ENCODE measurements at regions not wholly inside any gene's neighbourhood (a gene's known extent, or its start where the extent isn't known, plus 50 kb on each side); places are given as distances from the start of the nearest gene placed in this dataset.
"Not testable (repeated sequence)": the region's sequence is repeated elsewhere in the genome, so short reads cannot be mapped to it uniquely, and the experiment has no call there.

GRCh38 chr7:15848901-15849300 is 162.4 kb upstream of the MEOX2 start:
- DNase-seq: no peak

GRCh38 chr7:15848362-15848761 is 161.9 kb upstream of the MEOX2 start:
- DNase-seq: no peak

GRCh38 chr7:15845868-15846267 is 159.4 kb upstream of the MEOX2 start:
- no peak for DNase-seq

GRCh38 chr7:15845461-15845860 is 159.0 kb upstream of the MEOX2 start:
- no peak for DNase-seq

GRCh38 chr7:15839416-15840100 is 153.1 kb upstream of the MEOX2 start:
- no peak for DNase-seq

- no peak for DNase-seq
Measured at GRCh38 chr7:15838265-15838664, 151.8 kb upstream of the MEOX2 start.

- no peak for DNase-seq
Measured at GRCh38 chr7:15837306-15837950, 150.9 kb upstream of the MEOX2 start.

- DNase-seq: no peak
Measured at GRCh38 chr7:15836651-15837050, 150.2 kb upstream of the MEOX2 start.

GRCh38 chr7:15836041-15836440 is 149.6 kb upstream of the MEOX2 start:
- peak; percentile 40 for DNase-seq

GRCh38 chr7:15834446-15834845 is 148.0 kb upstream of the MEOX2 start:
- DNase-seq: no peak

GRCh38 chr7:15832996-15833395 is 146.5 kb upstream of the MEOX2 start:
- DNase-seq: no peak

GRCh38 chr7:15831606-15832005 is 145.1 kb upstream of the MEOX2 start:
- no peak for DNase-seq

GRCh38 chr7:15829691-15830090 is 143.2 kb upstream of the MEOX2 start:
- no peak for DNase-seq

GRCh38 chr7:15828881-15829280 is 142.4 kb upstream of the MEOX2 start:
- DNase-seq: no peak

- no peak for DNase-seq
Measured at GRCh38 chr7:15821484-15822427, 135.3 kb upstream of the MEOX2 start.

GRCh38 chr7:15820319-15820718 is 133.8 kb upstream of the MEOX2 start:
- no peak for DNase-seq

GRCh38 chr7:15816835-15817426 is 130.4 kb upstream of the MEOX2 start:
- no peak for DNase-seq

GRCh38 chr7:15813448-15813847 is 127.0 kb upstream of the MEOX2 start:
- no peak for DNase-seq

- not testable (repeated sequence) for DNase-seq
Measured at GRCh38 chr7:15810383-15810782, 123.9 kb upstream of the MEOX2 start.

- not testable (repeated sequence) for DNase-seq
Measured at GRCh38 chr7:15809936-15810335, 123.5 kb upstream of the MEOX2 start.

GRCh38 chr7:15805891-15806290 is 119.4 kb upstream of the MEOX2 start:
- no peak for DNase-seq

GRCh38 chr7:15802425-15802824 is 115.9 kb upstream of the MEOX2 start:
- DNase-seq: no peak

GRCh38 chr7:15801551-15801950 is 115.1 kb upstream of the MEOX2 start:
- no peak for DNase-seq
